ENCODE measurements at regions not wholly inside any gene's neighbourhood (a gene's known extent, or its start where the extent isn't known, plus 50 kb on each side); places are given as distances from the start of the nearest gene placed in this dataset.
"Not testable (repeated sequence)": the region's sequence is repeated elsewhere in the genome, so short reads cannot be mapped to it uniquely, and the experiment has no call there.

DNA sequence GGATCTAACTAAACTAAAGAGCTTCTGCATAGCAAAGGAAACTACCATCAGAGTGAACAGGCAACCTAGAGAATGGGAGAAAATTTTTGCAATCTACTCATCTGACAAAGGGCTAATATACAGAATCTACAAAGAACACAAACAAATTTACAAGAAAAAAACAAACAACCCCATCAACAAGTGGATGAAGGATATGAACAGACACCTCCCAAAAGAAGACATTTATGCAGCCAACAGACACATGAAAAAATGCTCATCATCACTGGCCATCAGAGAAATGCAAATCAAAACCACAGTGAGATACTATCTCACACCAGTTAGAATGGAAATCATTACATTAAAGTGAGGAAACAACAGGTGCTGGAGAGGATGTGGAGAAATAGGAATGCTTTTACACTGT is 52.1 kb upstream of the SH3RF1 start:
- not testable (repeated sequence) for TF ChIP-seq POLR2A (IDR thresholded peaks at IDR 0.05)
- TF ChIP-seq, protein P1, sequence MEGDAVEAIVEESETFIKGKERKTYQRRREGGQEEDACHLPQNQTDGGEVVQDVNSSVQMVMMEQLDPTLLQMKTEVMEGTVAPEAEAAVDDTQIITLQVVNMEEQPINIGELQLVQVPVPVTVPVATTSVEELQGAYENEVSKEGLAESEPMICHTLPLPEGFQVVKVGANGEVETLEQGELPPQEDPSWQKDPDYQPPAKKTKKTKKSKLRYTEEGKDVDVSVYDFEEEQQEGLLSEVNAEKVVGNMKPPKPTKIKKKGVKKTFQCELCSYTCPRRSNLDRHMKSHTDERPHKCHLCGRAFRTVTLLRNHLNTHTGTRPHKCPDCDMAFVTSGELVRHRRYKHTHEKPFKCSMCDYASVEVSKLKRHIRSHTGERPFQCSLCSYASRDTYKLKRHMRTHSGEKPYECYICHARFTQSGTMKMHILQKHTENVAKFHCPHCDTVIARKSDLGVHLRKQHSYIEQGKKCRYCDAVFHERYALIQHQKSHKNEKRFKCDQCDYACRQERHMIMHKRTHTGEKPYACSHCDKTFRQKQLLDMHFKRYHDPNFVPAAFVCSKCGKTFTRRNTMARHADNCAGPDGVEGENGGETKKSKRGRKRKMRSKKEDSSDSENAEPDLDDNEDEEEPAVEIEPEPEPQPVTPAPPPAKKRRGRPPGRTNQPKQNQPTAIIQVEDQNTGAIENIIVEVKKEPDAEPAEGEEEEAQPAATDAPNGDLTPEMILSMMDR (IDR thresholded peaks at IDR 0.05) = not testable (repeated sequence)
